Retina (tissue), 1 donor: ENCODE measurements at regions not wholly inside any gene's neighbourhood (a gene's known extent, or its start where the extent isn't known, plus 50 kb on each side); places are given as distances from the start of the nearest gene placed in this dataset.

Experiments used
- DNase-seq: peaks from one replicate; pipeline ENCODE4 v3.0.0-alpha.2; 2016

- no peak for DNase-seq
These were observed 2129.4 kb upstream of the PIK3C3 start for GRCh38 chr18:39825485-39826150.

- no peak for DNase-seq
These were observed 2148.5 kb upstream of the PIK3C3 start for GRCh38 chr18:39806525-39806924.

GRCh38 chr18:39805218-39805617 is 2149.8 kb upstream of the PIK3C3 start:
- DNase-seq, result no peak

- no peak for DNase-seq
These were observed 2152.3 kb upstream of the PIK3C3 start for GRCh38 chr18:39802648-39803229.

GRCh38 chr18:39801848-39802247 is 2153.2 kb upstream of the PIK3C3 start:
- DNase-seq, result no peak

- no peak for DNase-seq
These were observed 2154.0 kb upstream of the PIK3C3 start for GRCh38 chr18:39801010-39801409.

- no peak for DNase-seq
These were observed 2156.0 kb upstream of the PIK3C3 start for GRCh38 chr18:39799006-39799405.

- no peak for DNase-seq
These were observed 2158.6 kb upstream of the PIK3C3 start for GRCh38 chr18:39796393-39796792.

GRCh38 chr18:39795350-39795749 is 2159.7 kb upstream of the PIK3C3 start:
- DNase-seq, result no peak

- no peak for DNase-seq
These were observed 2161.4 kb upstream of the PIK3C3 start for GRCh38 chr18:39793609-39794008.

- DNase-seq, result no peak
These were observed 2166.7 kb upstream of the PIK3C3 start for GRCh38 chr18:39788383-39788782.

- DNase-seq, result no peak
These were observed 2168.6 kb upstream of the PIK3C3 start for GRCh38 chr18:39786477-39786876.

- DNase-seq, result peak; percentile 20
These were observed 2170.5 kb upstream of the PIK3C3 start for GRCh38 chr18:39784541-39784940.

GRCh38 chr18:39781565-39781964 is 2173.5 kb upstream of the PIK3C3 start:
- DNase-seq, result no peak

GRCh38 chr18:39780774-39781173 is 2174.3 kb upstream of the PIK3C3 start:
- DNase-seq, result no peak

- no peak for DNase-seq
These were observed 2175.1 kb upstream of the PIK3C3 start for GRCh38 chr18:39779926-39780325.

GRCh38 chr18:39776766-39777165 is 2178.3 kb upstream of the PIK3C3 start:
- DNase-seq, result no peak

- DNase-seq, result no peak
These were observed 2180.0 kb upstream of the PIK3C3 start for GRCh38 chr18:39774957-39775598.

GRCh38 chr18:39773646-39774045 is 2181.4 kb upstream of the PIK3C3 start:
- no peak for DNase-seq

GRCh38 chr18:39772155-39772919 is 2182.7 kb upstream of the PIK3C3 start:
- DNase-seq, result no peak

GRCh38 chr18:39770399-39770798 is 2184.6 kb upstream of the PIK3C3 start:
- DNase-seq, result no peak

GRCh38 chr18:39764873-39765272 is 2190.2 kb upstream of the PIK3C3 start:
- DNase-seq, result no peak

GRCh38 chr18:39761273-39761672 is 2193.8 kb upstream of the PIK3C3 start:
- no peak for DNase-seq

GRCh38 chr18:39759926-39760325 is 2194.3 kb upstream of the CELF4 start:
- DNase-seq, result no peak
